ENCODE measurements at regions not wholly inside any gene's neighbourhood (a gene's known extent, or its start where the extent isn't known, plus 50 kb on each side); places are given as distances from the start of the nearest gene placed in this dataset.

- no peaks in the 10 kb centered on the region for H3K4me1 ChIP-seq
- no peaks in the 10 kb centered on the region for H3K36me3 ChIP-seq
- no peaks in the 10 kb centered on the region for H3K9me3 ChIP-seq
- H3K27ac ChIP-seq, result no peak overlapping the region
- intact Hi-C loops (cut with DNase I), result no loop called here
- no peak overlapping the region for H3K9ac ChIP-seq (ENCODE audit: low read depth in 2 of 2, low read length in 2 of 2)
- H3K4me3 ChIP-seq, result no peak overlapping the region
- no peak for DNase-seq
- H3K27me3 ChIP-seq, result no peaks in the 10 kb centered on the region
- TF ChIP-seq CTCF (IDR thresholded peaks at IDR 0.05), result no peak
These were observed 85.1 kb upstream of the C14orf180 start for GRCh38 chr14:104494483-104494882.

- DNase-seq, result no peak
- intact Hi-C loops (cut with DNase I), result no loop called here
- no peak for TF ChIP-seq CTCF (IDR thresholded peaks at IDR 0.05)
These were observed 83.5 kb upstream of the C14orf180 start for GRCh38 chr14:104496095-104496494.

GRCh38 chr14:104499784-104500760 lies 79.5 kb upstream of the C14orf180 start:
- H3K9ac ChIP-seq (ENCODE audit: low read depth in 2 of 2, low read length in 2 of 2), result no peak overlapping the region
- no peak overlapping the region for H3K4me3 ChIP-seq
- H3K27me3 ChIP-seq, result no peaks in the 10 kb centered on the region
- intact Hi-C loops (cut with DNase I), result no loop called here
- H3K9me3 ChIP-seq, result no peaks in the 10 kb centered on the region
- peak; percentile 44 for DNase-seq
- no peak for TF ChIP-seq CTCF (IDR thresholded peaks at IDR 0.05)
- H3K4me1 ChIP-seq, result no peaks in the 10 kb centered on the region
- no peak overlapping the region for H3K27ac ChIP-seq
- H3K36me3 ChIP-seq, result no peaks in the 10 kb centered on the region

More at GRCh38 chr14:104496095-104496494, 83.5 kb upstream of the C14orf180 start:
- Histone ChIP-seq H3K9me3 (no peaks in the 10 kb centered on the region), H3K36me3 (no peaks in the 10 kb centered on the region), H3K27me3 (no peaks in the 10 kb centered on the region), H3K4me1 (no peaks in the 10 kb centered on the region), H3K9ac (ENCODE audit: low read depth in 2 of 2, low read length in 2 of 2) (no peak overlapping the region), H3K27ac (no peak overlapping the region), H3K4me3 (no peak overlapping the region)

GRCh38 chr14:104502060-104502459 lies 77.5 kb upstream of the C14orf180 start:
- intact Hi-C loops (cut with DNase I), result no loop called here
- Histone ChIP-seq H3K27me3 (no peaks in the 10 kb centered on the region), H3K9ac (ENCODE audit: low read depth in 2 of 2, low read length in 2 of 2) (no peak overlapping the region), H3K27ac (no peak overlapping the region), H3K4me1 (no peaks in the 10 kb centered on the region), H3K9me3 (no peaks in the 10 kb centered on the region), H3K4me3 (no peak overlapping the region), H3K36me3 (no peaks in the 10 kb centered on the region)
- DNase-seq, result no peak
- no peak for TF ChIP-seq CTCF (IDR thresholded peaks at IDR 0.05)

GRCh38 chr14:104503691-104504090 lies 75.9 kb upstream of the C14orf180 start:
- Histone ChIP-seq H3K4me3 (no peak overlapping the region), H3K27ac (no peak overlapping the region), H3K27me3 (no peaks in the 10 kb centered on the region), H3K36me3 (no peaks in the 10 kb centered on the region), H3K9ac (ENCODE audit: low read depth in 2 of 2, low read length in 2 of 2) (no peak overlapping the region), H3K9me3 (no peaks in the 10 kb centered on the region), H3K4me1 (no peaks in the 10 kb centered on the region)
- no peak for DNase-seq
- TF ChIP-seq CTCF (IDR thresholded peaks at IDR 0.05), result no peak
- intact Hi-C loops (cut with DNase I), result no loop called here
